ENCODE measurements at regions not wholly inside any gene's neighbourhood (a gene's known extent, or its start where the extent isn't known, plus 50 kb on each side); places are given as distances from the start of the nearest gene placed in this dataset.
"Not testable (repeated sequence)": the region's sequence is repeated elsewhere in the genome, so short reads cannot be mapped to it uniquely, and the experiment has no call there.

GRCh38 chr1:94301186-94301585 lies 63.8 kb upstream of the ARHGAP29 start:
- no peak for DNase-seq

GRCh38 chr1:94300731-94301130 lies 63.3 kb upstream of the ARHGAP29 start:
- DNase-seq = no peak

GRCh38 chr1:94299627-94300553 lies 62.5 kb upstream of the ARHGAP29 start:
- DNase-seq = no peak

DNA sequence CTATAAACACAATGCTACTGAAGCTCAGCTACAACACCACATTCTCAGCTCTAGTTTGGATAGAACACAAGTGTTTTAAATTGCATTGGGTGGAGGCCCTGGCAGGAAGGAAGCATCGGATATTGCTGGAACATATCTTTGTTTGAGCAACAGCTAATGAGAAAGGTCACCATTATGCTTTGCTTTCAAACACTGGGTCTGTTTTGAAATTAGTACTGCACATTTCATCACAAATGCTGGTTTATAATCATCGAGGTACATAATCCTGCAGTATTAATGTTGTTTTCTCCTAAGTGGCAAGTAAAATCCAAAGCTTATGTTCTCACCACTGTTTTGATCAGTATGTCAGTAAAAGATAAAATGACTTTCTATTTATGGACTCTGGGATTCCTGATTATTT lies 61.5 kb upstream of the ARHGAP29 start:
- DNase-seq = no peak

DNA sequence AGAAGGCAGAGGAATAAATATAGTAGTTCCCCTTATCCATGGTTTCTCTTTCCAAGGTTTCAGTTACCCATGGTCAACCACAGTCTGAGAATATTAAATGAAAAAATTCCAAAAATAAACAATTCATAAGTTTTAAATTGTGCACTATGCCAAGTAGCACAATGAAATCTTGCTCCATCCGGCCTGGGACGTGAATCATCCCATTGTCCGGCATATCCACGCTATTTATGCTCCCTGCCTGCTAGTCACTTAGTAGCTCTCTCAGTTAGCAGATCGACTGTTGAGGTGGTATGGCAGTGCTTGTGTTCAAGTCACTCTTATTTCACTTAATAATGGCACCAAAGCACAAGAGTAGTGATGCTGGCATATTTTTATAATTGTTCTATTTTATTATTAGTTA lies 58.6 kb upstream of the ARHGAP29 start:
- DNase-seq = no peak

DNA sequence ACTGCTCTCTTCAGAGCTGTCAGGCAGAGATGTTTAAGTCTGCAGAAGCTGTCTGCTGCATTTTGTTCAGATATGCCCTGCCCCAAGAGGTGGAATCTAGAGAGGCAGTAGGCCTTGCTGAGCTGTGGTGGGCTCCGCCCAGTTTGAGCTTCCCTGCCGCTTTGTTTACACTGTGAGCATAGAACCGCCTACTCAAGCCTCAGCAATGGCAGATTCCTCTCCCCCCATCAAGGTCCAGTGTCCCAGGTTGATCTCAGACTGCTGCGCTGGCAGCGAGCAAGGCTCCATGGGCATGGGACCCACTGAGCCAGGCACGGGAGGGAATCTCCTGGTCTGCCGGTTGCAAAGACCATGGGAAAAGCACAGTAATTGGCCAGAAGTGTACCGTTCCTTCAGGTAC lies 55.6 kb upstream of the ARHGAP29 start:
- DNase-seq = not testable (repeated sequence)

DNA sequence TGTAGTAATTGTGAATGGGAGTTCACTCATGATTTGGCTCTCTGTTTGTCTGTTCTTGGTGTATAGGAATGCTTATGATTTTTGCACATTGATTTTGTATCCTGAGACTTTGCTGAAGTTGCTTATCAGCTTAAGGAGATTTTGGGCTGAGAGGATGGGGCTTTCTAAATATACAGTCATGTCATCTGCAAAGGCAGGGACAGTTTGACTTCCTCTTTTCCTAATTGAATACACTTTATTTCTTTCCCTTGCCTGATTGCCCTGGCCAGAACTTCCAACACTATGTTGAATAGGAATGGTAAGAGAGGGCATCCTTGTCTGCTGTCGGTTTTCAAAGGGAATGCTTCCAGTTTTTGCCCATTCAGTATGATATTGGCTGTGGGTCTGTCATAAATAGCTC lies 51.9 kb upstream of the ARHGAP29 start:
- DNase-seq = not testable (repeated sequence)

All from NCI-H1930 (cell line).